ENCODE measurements at regions not wholly inside any gene's neighbourhood (a gene's known extent, or its start where the extent isn't known, plus 50 kb on each side); places are given as distances from the start of the nearest gene placed in this dataset.

GRCh38 chr3:127419641-127420553 lies 132.1 kb upstream of the PRR20G start:
- TF ChIP-seq POLR2AphosphoS5 (IDR thresholded peaks at IDR 0.05) = no peak
- no peak for TF ChIP-seq CTCF (IDR thresholded peaks at IDR 0.05)
- TF ChIP-seq POLR2A (IDR thresholded peaks at IDR 0.05) = no peak
- no peak for TF ChIP-seq EP300 (IDR thresholded peaks at IDR 0.05; ENCODE audit: low read depth)
